ENCODE measurements at regions not wholly inside any gene's neighbourhood (a gene's known extent, or its start where the extent isn't known, plus 50 kb on each side); places are given as distances from the start of the nearest gene placed in this dataset.

DNA sequence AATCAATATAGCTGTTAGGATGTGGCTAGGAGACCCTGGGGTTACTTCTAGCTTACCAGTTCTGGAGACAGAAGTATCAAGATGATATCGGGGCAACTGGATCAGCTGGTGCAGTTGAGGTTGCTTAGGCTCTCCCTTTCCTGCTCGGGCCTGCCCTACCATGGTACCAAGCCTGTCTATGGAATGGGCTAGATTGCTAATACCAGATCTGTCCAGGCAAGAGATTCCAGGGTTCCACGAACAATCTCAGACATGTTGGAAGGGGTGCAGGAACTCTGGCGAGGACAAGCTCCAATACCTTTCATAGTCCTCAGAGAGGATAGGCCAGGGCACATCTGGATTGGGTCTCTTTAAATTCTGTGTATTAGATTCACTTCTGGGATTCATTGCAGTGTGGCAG, 53.8 kb downstream of the ADM start:
- TF ChIP-seq, protein P1, sequence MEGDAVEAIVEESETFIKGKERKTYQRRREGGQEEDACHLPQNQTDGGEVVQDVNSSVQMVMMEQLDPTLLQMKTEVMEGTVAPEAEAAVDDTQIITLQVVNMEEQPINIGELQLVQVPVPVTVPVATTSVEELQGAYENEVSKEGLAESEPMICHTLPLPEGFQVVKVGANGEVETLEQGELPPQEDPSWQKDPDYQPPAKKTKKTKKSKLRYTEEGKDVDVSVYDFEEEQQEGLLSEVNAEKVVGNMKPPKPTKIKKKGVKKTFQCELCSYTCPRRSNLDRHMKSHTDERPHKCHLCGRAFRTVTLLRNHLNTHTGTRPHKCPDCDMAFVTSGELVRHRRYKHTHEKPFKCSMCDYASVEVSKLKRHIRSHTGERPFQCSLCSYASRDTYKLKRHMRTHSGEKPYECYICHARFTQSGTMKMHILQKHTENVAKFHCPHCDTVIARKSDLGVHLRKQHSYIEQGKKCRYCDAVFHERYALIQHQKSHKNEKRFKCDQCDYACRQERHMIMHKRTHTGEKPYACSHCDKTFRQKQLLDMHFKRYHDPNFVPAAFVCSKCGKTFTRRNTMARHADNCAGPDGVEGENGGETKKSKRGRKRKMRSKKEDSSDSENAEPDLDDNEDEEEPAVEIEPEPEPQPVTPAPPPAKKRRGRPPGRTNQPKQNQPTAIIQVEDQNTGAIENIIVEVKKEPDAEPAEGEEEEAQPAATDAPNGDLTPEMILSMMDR (IDR thresholded peaks at IDR 0.05): no peak
- no peak for TF ChIP-seq POLR2A (IDR thresholded peaks at IDR 0.05)
